ENCODE measurements at regions not wholly inside any gene's neighbourhood (a gene's known extent, or its start where the extent isn't known, plus 50 kb on each side); places are given as distances from the start of the nearest gene placed in this dataset.
"Not testable (repeated sequence)": the region's sequence is repeated elsewhere in the genome, so short reads cannot be mapped to it uniquely, and the experiment has no call there.

DNA sequence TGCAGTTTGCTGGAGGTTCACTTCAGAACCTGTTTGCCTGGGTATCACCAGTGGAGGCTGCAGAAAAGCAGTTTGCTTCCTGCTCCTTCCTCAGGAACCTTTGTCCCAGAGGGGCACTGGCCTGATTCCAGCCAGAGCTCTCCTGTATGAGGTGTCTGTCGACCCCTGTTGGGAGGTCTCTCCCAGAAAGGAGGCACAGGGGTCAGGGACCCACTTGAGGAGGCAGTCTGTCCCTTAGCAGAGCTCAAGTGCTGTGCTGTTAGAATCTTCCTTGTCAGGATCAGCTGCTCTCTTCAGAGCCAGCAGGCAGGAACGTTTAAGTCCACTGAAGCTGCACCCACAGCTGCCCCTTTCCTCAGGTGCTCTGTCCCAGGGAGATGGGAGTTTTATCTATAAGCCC is 164.8 kb downstream of the TTC6 start:
- CTCF ChIA-PET (ENCODE audit: low intra/inter-chr PET ratio, low total read pairs): not testable (repeated sequence)

DNA sequence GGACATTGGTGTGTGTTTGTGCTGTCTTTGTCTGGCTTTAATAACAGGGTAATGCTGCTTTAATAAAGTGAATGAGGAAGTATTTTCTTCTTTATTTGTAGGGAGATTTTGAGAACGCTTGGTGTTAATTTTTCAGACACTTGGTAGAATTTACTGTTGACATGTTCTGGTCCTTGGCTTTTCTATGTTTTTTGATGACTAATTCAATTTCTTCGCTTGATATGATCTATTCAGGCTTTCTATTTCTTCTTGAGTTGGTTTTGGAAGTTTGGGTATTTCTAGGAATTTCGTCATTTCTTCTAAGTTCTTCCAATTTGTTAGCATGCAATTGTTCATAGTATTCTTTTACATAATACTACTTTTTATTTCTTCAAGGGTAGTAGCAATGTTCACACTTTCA is 167.8 kb downstream of the TTC6 start:
- no peak for TF ChIP-seq MED8 (CRISPR knock-in tag; IDR thresholded peaks at IDR 0.05; ENCODE audit: insufficient replicate concordance)
- TF ChIP-seq MAFF (IDR thresholded peaks at IDR 0.05; ENCODE audit: low read depth, low read length): peak; percentile 79
- TF ChIP-seq CCAR2 (optimal IDR thresholded peaks at IDR 0.05; ENCODE audit: low read depth, low read length): no peak
- TF ChIP-seq MAFK (conservative IDR thresholded peaks at IDR 0.05 in 1 of 2, IDR thresholded peaks at IDR 0.05 in 1 of 2; ENCODE audit: low read length in 2 of 2): peak; percentile 87 to 91
- no peak for TF ChIP-seq EED (CRISPR knock-in tag; IDR thresholded peaks at IDR 0.05)
- ChIA-PET POLR2A (no interaction called here), CTCF (ENCODE audit: low intra/inter-chr PET ratio, low total read pairs) (no interaction called here)
- H3K9me3 ChIP-seq (ENCODE audit: low read length): no peaks in the 10 kb centered on the region
- DNase-seq (ENCODE audit: low spot score) (no peak), FAIRE-seq (no peak), ATAC-seq (no peak)
- H3K27me3 ChIP-seq (ENCODE audit: control insufficient read depth in 1 of 2, insufficient read depth in 2 of 2, low read length in 2 of 2): no peaks in the 10 kb centered on the region
- WGBS (ENCODE audit: low lambda C conversion rate): 94% methylated on average over 3 of the region's 3 CpGs
- H3K36me3 ChIP-seq (replicated peaks in 1 of 2; ENCODE audit: control insufficient read depth in 1 of 2, insufficient read depth in 2 of 2, low read length in 2 of 2): no peaks in the 10 kb centered on the region
- H3K4me1 ChIP-seq (ENCODE audit: insufficient read depth, low read length): peaks cover 10% of the 10 kb centered on the region
- no peak overlapping the region for H3K27ac ChIP-seq (ENCODE audit: extremely low read length, insufficient read depth, low read length)
- no peak overlapping the region for H3K4me2 ChIP-seq (ENCODE audit: low read depth, low read length)
- no peaks in the 10 kb centered on the region for H3K79me2 ChIP-seq (ENCODE audit: insufficient read depth, low read length)
- no peaks in the 10 kb centered on the region for H4K20me1 ChIP-seq (ENCODE audit: insufficient read depth, low read length)
- BruUV-seq (replicated peaks): no TSS peak
- in situ Hi-C loops (cut with HindIII; ENCODE audit: extremely low pct_ligation_motif_present, low pct_unique_long_range_greater_than_20kb) (no loop called here), intact Hi-C loops (cut with micrococcal nuclease; ENCODE audit: unreplicated experiment) (no loop called here)
- H3K9ac ChIP-seq (ENCODE audit: insufficient read depth, low read depth, low read length): no peak overlapping the region
- no peak overlapping the region for H3K4me3 ChIP-seq (replicated peaks in 1 of 3; ENCODE audit: insufficient read depth in 1 of 3, low read depth in 2 of 3, low read length in 3 of 3)
- no peak overlapping the region for H2AFZ ChIP-seq (ENCODE audit: low read length)

More for the DNA sequence above, 164.8 kb downstream of the TTC6 start:
- H3K79me2 ChIP-seq (ENCODE audit: insufficient read depth, low read length); POLR2A ChIA-PET; in situ Hi-C loops (cut with HindIII; ENCODE audit: extremely low pct_ligation_motif_present, low pct_unique_long_range_greater_than_20kb); H3K9ac ChIP-seq (ENCODE audit: insufficient read depth, low read depth, low read length); FAIRE-seq; DNase-seq (ENCODE audit: low spot score); H3K9me3 ChIP-seq (ENCODE audit: low read length); intact Hi-C loops (cut with micrococcal nuclease; ENCODE audit: unreplicated experiment); H3K36me3 ChIP-seq (replicated peaks in 1 of 2; ENCODE audit: control insufficient read depth in 1 of 2, insufficient read depth in 2 of 2, low read length in 2 of 2); BruUV-seq (replicated peaks); H3K27me3 ChIP-seq (ENCODE audit: control insufficient read depth in 1 of 2, insufficient read depth in 2 of 2, low read length in 2 of 2); H3K4me1 ChIP-seq (ENCODE audit: insufficient read depth, low read length); H2AFZ ChIP-seq (ENCODE audit: low read length); H3K27ac ChIP-seq (ENCODE audit: extremely low read length, insufficient read depth, low read length); H3K4me2 ChIP-seq (ENCODE audit: low read depth, low read length); H3K4me3 ChIP-seq (replicated peaks in 1 of 3; ENCODE audit: insufficient read depth in 1 of 3, low read depth in 2 of 3, low read length in 3 of 3); H4K20me1 ChIP-seq (ENCODE audit: insufficient read depth, low read length): not testable (repeated sequence)
- ATAC-seq: peak; percentile 61
- WGBS (ENCODE audit: low lambda C conversion rate): 48% methylated on average over 2 of the region's 2 CpGs
- TF ChIP-seq ZMYM2 (CRISPR knock-in tag; IDR thresholded peaks at IDR 0.05): 0 out of 2 replicates have a peak, but pooled peaks have one; percentile 9
- TF ChIP-seq ZNF879 (CRISPR knock-in tag; IDR thresholded peaks at IDR 0.05): peak; percentile 64; the same call in 1 of the 2 replicates
- 0 out of 2 replicates have a peak, but pooled peaks have one; percentile 21 for TF ChIP-seq ZNF709 (CRISPR knock-in tag; IDR thresholded peaks at IDR 0.05)
